ENCODE measurements at regions not wholly inside any gene's neighbourhood (a gene's known extent, or its start where the extent isn't known, plus 50 kb on each side); places are given as distances from the start of the nearest gene placed in this dataset.

DNA sequence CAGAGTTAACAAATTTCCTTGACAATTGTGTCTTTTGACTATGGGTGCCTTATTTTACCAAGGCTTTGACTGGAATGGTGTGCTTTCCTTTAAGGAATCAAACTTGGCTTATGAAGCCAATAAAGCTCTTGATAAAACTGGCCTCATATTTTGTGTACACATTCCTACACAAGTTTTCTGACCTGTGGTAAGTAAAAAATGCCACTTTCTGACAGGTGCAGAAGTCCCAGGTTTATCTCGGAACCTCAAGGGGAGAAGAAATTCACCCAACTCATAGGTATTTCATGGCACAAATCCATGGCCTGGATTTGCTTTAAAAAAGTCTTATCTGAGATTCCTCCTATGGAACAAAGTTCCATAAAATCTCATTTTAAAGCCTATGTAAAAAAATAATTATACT lies 880.6 kb upstream of the LRATD1 start:
- Mint-ChIP-seq H3K27me3 (ENCODE audit: low read depth) (peaks cover 6% of the 10 kb centered on the region; the same call in 1 of the 2 replicates), H3K27ac (no peak overlapping the region), H3K4me3 (no peak overlapping the region), H3K4me1 (peaks cover 10% of the 10 kb centered on the region), H3K9me3 (peaks cover 35% of the 10 kb centered on the region), H3K36me3 (peaks cover 28% of the 10 kb centered on the region)
- ATAC-seq = no peak
- CTCF ChIA-PET = no interaction called here
- TF ChIP-seq NR2C2 (CRISPR knock-in tag; IDR thresholded peaks at IDR 0.05) (no peak), ELF4 (CRISPR knock-in tag; IDR thresholded peaks at IDR 0.05; ENCODE audit: low read depth) (no peak), ETV6 (CRISPR knock-in tag; IDR thresholded peaks at IDR 0.05) (no peak), ZNF671 (CRISPR knock-in tag; IDR thresholded peaks at IDR 0.05) (no peak), CREM (CRISPR knock-in tag; IDR thresholded peaks at IDR 0.05) (no peak), ZNF232 (CRISPR knock-in tag; IDR thresholded peaks at IDR 0.05) (no peak), SP1 (CRISPR knock-in tag; conservative IDR thresholded peaks at IDR 0.05) (no peak), FOXJ3 (CRISPR knock-in tag; IDR thresholded peaks at IDR 0.05; ENCODE audit: borderline replicate concordance) (no peak)
- TF ChIP-seq, protein P1, sequence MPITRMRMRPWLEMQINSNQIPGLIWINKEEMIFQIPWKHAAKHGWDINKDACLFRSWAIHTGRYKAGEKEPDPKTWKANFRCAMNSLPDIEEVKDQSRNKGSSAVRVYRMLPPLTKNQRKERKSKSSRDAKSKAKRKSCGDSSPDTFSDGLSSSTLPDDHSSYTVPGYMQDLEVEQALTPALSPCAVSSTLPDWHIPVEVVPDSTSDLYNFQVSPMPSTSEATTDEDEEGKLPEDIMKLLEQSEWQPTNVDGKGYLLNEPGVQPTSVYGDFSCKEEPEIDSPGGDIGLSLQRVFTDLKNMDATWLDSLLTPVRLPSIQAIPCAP (CRISPR knock-in tag; IDR thresholded peaks at IDR 0.05) = no peak
- TF ChIP-seq, protein P2, sequence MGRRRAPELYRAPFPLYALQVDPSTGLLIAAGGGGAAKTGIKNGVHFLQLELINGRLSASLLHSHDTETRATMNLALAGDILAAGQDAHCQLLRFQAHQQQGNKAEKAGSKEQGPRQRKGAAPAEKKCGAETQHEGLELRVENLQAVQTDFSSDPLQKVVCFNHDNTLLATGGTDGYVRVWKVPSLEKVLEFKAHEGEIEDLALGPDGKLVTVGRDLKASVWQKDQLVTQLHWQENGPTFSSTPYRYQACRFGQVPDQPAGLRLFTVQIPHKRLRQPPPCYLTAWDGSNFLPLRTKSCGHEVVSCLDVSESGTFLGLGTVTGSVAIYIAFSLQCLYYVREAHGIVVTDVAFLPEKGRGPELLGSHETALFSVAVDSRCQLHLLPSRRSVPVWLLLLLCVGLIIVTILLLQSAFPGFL (CRISPR knock-in tag; IDR thresholded peaks at IDR 0.05; ENCODE audit: borderline replicate concordance) = no peak
- TF ChIP-seq, protein P3, sequence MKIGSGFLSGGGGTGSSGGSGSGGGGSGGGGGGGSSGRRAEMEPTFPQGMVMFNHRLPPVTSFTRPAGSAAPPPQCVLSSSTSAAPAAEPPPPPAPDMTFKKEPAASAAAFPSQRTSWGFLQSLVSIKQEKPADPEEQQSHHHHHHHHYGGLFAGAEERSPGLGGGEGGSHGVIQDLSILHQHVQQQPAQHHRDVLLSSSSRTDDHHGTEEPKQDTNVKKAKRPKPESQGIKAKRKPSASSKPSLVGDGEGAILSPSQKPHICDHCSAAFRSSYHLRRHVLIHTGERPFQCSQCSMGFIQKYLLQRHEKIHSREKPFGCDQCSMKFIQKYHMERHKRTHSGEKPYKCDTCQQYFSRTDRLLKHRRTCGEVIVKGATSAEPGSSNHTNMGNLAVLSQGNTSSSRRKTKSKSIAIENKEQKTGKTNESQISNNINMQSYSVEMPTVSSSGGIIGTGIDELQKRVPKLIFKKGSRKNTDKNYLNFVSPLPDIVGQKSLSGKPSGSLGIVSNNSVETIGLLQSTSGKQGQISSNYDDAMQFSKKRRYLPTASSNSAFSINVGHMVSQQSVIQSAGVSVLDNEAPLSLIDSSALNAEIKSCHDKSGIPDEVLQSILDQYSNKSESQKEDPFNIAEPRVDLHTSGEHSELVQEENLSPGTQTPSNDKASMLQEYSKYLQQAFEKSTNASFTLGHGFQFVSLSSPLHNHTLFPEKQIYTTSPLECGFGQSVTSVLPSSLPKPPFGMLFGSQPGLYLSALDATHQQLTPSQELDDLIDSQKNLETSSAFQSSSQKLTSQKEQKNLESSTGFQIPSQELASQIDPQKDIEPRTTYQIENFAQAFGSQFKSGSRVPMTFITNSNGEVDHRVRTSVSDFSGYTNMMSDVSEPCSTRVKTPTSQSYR (CRISPR knock-in tag; IDR thresholded peaks at IDR 0.05) = no peak
- TF ChIP-seq, protein P4, sequence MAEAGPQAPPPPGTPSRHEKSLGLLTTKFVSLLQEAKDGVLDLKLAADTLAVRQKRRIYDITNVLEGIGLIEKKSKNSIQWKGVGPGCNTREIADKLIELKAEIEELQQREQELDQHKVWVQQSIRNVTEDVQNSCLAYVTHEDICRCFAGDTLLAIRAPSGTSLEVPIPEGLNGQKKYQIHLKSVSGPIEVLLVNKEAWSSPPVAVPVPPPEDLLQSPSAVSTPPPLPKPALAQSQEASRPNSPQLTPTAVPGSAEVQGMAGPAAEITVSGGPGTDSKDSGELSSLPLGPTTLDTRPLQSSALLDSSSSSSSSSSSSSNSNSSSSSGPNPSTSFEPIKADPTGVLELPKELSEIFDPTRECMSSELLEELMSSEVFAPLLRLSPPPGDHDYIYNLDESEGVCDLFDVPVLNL (CRISPR knock-in tag; IDR thresholded peaks at IDR 0.05; ENCODE audit: borderline replicate concordance, low read depth) = no peak
- TF ChIP-seq, protein P5, sequence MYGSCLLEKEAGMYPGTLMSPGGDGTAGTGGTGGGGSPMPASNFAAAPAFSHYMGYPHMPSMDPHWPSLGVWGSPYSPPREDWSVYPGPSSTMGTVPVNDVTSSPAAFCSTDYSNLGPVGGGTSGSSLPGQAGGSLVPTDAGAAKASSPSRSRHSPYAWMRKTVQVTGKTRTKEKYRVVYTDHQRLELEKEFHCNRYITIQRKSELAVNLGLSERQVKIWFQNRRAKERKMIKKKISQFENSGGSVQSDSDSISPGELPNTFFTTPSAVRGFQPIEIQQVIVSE (CRISPR knock-in tag; IDR thresholded peaks at IDR 0.05; ENCODE audit: borderline replicate concordance) = no peak
- DNase-seq (ENCODE audit: low spot score) = no peak
- POLR2A ChIA-PET = no interaction called here

DNA sequence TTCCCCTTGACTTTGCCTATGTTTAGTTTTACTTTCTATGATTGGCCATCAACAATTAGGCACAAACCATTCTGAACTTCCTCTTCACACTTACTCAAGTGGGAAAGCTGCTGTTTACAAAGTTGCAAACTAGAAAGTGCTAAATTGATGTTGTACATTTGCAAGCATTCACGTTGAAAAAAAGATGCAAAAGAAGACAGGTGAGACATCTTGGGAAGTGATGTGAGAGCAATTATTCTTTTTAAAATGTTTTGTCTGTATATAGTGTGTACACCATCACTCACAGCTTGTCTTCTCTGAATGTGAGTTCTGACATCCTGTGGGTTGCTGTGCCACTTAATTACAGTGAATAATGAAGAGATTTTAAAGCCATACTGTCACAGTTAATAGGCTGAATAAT lies 874.1 kb upstream of the LRATD1 start:
- no peaks in the 10 kb centered on the region for H3K4me1 Mint-ChIP-seq
- H3K27me3 Mint-ChIP-seq (ENCODE audit: low read depth) = no peaks in the 10 kb centered on the region
- H3K9me3 Mint-ChIP-seq = no peaks in the 10 kb centered on the region
- DNase-seq (ENCODE audit: low spot score) (no peak), ATAC-seq (no peak)
- TF ChIP-seq, protein P6, sequence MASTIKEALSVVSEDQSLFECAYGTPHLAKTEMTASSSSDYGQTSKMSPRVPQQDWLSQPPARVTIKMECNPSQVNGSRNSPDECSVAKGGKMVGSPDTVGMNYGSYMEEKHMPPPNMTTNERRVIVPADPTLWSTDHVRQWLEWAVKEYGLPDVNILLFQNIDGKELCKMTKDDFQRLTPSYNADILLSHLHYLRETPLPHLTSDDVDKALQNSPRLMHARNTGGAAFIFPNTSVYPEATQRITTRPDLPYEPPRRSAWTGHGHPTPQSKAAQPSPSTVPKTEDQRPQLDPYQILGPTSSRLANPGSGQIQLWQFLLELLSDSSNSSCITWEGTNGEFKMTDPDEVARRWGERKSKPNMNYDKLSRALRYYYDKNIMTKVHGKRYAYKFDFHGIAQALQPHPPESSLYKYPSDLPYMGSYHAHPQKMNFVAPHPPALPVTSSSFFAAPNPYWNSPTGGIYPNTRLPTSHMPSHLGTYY (CRISPR knock-in tag; IDR thresholded peaks at IDR 0.05) = no peak
- TF ChIP-seq ZNF219 (CRISPR knock-in tag; IDR thresholded peaks at IDR 0.05; ENCODE audit: borderline replicate concordance) = no peak
- no peak for TF ChIP-seq ZNF423 (CRISPR knock-in tag; IDR thresholded peaks at IDR 0.05)
- TF ChIP-seq, protein P5 (CRISPR knock-in tag; IDR thresholded peaks at IDR 0.05; ENCODE audit: borderline replicate concordance) = no peak
- TF ChIP-seq, protein P7, sequence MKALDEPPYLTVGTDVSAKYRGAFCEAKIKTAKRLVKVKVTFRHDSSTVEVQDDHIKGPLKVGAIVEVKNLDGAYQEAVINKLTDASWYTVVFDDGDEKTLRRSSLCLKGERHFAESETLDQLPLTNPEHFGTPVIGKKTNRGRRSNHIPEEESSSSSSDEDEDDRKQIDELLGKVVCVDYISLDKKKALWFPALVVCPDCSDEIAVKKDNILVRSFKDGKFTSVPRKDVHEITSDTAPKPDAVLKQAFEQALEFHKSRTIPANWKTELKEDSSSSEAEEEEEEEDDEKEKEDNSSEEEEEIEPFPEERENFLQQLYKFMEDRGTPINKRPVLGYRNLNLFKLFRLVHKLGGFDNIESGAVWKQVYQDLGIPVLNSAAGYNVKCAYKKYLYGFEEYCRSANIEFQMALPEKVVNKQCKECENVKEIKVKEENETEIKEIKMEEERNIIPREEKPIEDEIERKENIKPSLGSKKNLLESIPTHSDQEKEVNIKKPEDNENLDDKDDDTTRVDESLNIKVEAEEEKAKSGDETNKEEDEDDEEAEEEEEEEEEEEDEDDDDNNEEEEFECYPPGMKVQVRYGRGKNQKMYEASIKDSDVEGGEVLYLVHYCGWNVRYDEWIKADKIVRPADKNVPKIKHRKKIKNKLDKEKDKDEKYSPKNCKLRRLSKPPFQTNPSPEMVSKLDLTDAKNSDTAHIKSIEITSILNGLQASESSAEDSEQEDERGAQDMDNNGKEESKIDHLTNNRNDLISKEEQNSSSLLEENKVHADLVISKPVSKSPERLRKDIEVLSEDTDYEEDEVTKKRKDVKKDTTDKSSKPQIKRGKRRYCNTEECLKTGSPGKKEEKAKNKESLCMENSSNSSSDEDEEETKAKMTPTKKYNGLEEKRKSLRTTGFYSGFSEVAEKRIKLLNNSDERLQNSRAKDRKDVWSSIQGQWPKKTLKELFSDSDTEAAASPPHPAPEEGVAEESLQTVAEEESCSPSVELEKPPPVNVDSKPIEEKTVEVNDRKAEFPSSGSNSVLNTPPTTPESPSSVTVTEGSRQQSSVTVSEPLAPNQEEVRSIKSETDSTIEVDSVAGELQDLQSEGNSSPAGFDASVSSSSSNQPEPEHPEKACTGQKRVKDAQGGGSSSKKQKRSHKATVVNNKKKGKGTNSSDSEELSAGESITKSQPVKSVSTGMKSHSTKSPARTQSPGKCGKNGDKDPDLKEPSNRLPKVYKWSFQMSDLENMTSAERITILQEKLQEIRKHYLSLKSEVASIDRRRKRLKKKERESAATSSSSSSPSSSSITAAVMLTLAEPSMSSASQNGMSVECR (CRISPR knock-in tag; IDR thresholded peaks at IDR 0.05; ENCODE audit: borderline replicate concordance) = no peak
- TF ChIP-seq ZNF232 (CRISPR knock-in tag; IDR thresholded peaks at IDR 0.05) = no peak
- no peaks in the 10 kb centered on the region for H3K36me3 Mint-ChIP-seq
- ChIA-PET CTCF (no interaction called here), POLR2A (no interaction called here)
- H3K4me3 Mint-ChIP-seq = no peak overlapping the region
- H3K27ac Mint-ChIP-seq = no peak overlapping the region

Data from WTC11 (cell line).